NCI-H2029 treated with DMSO at 0.1 percent for 48 hours (cell line): ENCODE measurements at regions not wholly inside any gene's neighbourhood (a gene's known extent, or its start where the extent isn't known, plus 50 kb on each side); places are given as distances from the start of the nearest gene placed in this dataset.
A peak's percentile ranks its signal among the peaks of the same experiment; 100 is the strongest.

Experiments
- DNase-seq: peaks from one replicate; lab custom pipeline; 2025; lab: John Stamatoyannopoulos, UW

DNA sequence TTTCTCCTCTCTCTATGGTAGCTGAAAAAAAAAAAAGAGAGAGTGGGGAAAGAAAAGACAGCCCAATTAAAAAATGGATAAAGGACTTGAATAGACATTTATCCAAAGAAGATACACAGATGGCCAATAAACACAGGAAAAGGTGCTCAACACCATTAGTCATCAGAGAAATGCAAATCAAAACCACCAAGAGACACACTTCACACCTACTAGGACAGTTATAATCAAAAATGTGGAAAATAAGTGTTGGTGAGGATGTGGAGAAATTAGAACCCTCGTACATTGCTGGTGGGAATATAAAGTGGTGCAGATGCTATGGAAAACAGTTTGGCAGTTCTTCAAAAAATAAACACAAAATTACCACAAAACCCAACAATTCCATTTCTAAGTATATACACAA, 172.4 kb upstream of the GRIN2B start:
- DNase-seq = no peak

GRCh38 chr12:14156606-14157005, 175.2 kb upstream of the GRIN2B start:
- DNase-seq = no peak

GRCh38 chr12:14157088-14157747, 175.8 kb upstream of the GRIN2B start:
- no peak for DNase-seq

DNA sequence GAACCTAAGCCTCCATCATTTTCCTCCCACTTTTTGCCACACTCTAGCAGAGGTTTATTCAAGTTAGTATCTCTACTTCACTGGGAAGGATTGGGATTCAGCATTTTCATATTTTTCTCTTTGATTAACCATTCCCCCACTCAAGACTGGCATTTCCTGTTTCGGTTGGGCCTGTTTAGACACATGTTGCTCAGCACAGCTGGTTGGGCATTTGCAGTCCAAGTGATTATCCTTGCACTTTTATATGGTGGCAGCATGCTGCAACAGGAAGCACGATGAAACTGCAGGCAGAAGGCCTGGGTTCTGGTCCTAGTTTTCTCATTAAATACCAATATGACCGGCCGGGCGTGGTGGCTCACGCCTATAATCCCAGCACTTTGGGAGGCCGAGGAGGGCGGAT, 182.9 kb upstream of the GRIN2B start:
- DNase-seq = no peak

DNA sequence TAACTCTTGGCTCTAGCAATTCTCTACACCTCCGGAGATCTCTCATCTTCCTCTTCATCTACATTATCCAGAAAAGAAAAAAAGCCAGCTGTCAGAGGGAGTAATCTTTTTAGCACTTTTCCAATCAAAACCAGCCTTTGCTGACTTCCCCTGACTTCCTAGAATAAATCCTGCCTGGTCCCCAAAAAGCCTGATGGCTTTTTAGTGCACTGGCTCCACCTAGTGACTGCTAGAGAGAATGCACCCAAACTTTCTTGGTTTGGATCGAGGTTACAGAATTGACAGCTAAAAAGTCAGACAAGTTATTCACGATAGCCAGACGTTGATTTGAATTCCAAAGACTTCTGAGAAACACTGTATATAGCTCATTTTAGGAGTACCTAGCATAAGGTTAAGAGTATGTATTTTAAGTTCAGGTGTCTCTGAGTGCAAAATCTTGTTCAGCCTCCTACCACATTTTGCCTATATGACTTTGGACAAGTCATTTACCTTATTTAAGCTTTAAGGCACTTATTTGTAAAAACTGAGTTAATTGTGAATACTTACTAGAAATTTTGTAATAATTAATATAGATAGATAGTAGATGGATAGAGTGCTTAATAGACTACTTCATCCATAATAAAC, 185.7 kb upstream of the GRIN2B start:
- peak; percentile 25 for DNase-seq

GRCh38 chr12:14169281-14169680, 187.9 kb upstream of the GRIN2B start:
- DNase-seq = no peak

DNA sequence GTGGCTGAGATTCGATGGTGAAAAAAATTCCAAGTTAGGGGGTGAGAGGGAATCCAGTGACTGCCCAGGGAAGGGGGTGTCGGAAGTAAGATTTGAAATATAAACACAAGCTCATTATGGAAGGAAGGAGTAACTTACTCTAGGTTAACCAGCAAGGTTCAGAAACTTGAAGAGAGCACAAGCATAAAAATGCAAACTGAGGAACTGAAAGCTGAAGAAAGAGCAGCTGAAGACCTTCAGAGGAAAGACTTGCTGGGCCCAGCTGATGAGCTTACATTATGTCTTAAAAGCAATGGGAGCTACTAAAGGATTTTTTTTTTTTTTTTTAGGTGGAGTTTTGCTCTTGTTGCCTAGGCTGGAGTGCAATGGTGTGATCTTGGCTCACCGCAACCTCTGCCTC, 189.7 kb upstream of the GRIN2B start:
- DNase-seq = no peak

DNA sequence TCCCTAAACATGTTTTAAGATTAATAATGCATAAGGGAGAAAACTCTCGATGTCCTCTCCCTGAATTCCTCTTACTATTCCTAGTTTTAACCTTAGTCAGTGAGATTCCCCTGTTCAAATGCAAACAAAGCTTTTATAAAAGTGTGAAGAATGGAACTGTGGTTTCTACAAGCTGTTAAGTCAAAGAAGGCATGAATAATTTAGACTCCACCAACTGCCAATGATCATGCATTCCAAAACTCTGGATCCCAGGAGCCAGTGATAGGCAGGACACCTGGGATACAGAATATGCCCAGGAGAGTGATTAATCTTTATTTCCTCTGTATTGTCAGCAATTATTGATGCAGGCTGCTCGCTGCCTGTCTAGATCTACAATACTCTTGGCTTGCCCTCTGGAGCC, 190.3 kb upstream of the ATF7IP start:
- DNase-seq = no peak

- peak; percentile 29 for DNase-seq
These were observed 179.9 kb upstream of the ATF7IP start for GRCh38 chr12:14185427-14186192.

DNA sequence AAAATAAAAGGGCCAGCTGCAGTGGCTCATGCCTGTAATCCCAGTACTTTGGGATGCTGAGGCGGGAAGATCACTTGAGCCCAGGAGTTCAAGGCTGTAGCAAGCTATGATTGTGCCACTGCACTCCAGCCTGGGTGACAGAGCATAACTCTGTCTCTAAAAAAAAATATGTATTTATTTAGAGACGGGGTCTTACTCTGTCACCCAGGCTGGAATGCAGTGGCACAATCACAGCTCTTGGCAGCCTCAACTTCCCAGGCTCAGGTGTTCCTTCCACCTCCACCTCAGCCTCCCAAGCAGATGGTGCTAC, 179.3 kb upstream of the ATF7IP start:
- DNase-seq = no peak

DNA sequence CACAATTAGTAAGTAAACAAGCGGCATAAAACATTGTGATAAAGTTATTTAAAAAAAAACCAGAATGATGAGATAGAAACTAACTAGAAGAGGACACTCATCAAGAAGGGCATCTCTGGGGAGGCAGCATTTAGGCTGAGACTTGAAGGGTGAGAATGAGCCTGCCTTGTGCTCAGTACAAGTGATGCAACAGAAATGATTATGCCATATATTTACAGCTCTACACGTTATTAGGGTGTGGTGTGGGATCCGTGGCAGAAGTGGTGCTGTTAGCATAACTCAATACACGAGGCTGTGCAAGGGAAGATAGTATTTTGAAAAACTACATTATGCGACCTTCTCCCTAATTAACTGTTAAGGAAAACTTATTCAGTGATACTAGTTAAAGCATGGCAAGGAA, 178.5 kb upstream of the ATF7IP start:
- DNase-seq = no peak

DNA sequence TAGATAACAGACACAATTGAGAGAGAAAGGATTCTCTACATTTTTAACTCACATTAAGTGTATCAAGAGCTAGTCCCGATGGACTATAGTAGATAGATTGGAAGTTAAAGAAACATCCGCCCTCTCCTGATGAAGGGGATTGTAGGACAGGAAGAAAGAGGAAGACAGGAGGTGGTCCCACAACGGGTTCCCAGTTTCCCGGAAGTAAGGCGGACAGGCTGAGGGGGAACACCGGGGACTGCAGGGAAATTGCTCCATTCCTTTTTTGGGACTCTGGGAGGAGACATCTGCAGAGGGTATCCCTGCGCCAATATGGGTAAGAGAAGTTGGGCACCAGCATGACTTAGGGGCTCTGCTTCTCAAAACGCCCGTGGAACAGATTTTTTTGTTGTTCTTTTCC, 177.5 kb upstream of the ATF7IP start:
- DNase-seq = no peak

- no peak for DNase-seq
These were observed 176.7 kb upstream of the ATF7IP start for GRCh38 chr12:14188744-14189143.

DNA sequence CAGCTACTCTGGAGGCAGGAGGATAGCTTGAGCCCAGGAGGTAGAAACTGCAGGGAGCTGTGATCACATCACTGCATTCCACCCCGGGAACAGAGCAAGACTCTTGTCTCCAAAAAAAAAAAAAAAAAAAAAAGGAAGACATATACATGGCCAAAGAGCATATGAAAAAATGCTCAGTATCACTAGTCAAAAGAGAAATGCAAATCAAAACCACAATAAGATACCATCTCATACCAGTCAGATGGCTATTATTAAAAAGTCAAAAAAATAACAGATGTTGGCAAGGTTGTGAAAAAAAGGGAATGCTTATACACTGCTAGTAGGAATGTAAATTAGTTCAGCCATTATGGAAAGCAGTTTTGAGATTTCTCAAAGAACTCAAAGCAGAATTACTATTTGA, 174.8 kb upstream of the ATF7IP start:
- DNase-seq = no peak

- DNase-seq = no peak
These were observed 173.9 kb upstream of the ATF7IP start for GRCh38 chr12:14191612-14192011.

DNA sequence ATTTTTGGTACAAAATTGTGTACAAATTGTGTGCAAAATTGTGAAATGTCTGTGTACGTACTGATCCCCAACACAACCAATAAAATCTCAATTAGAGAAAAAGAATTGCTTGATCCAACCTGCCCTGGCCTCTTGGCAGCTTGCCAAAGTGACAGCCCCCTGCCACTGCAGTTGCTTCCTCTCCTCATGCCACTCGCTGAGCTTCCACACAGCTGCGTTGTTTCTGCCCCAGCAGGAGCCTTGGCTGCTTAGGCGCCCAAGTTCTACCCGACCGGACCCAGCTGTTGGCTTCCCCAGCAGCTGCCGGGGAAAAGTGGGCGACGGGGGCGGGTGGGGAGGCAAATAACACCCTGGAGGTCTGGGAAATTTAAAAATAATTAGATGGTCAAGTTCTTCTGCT, 171.8 kb upstream of the ATF7IP start:
- DNase-seq = no peak

- no peak for DNase-seq
These were observed 170.9 kb upstream of the ATF7IP start for GRCh38 chr12:14194572-14194971.

GRCh38 chr12:14199455-14200198, 165.9 kb upstream of the ATF7IP start:
- DNase-seq = no peak

GRCh38 chr12:14200598-14200997, 164.9 kb upstream of the ATF7IP start:
- DNase-seq = no peak

GRCh38 chr12:14201291-14201690, 164.2 kb upstream of the ATF7IP start:
- no peak for DNase-seq

DNA sequence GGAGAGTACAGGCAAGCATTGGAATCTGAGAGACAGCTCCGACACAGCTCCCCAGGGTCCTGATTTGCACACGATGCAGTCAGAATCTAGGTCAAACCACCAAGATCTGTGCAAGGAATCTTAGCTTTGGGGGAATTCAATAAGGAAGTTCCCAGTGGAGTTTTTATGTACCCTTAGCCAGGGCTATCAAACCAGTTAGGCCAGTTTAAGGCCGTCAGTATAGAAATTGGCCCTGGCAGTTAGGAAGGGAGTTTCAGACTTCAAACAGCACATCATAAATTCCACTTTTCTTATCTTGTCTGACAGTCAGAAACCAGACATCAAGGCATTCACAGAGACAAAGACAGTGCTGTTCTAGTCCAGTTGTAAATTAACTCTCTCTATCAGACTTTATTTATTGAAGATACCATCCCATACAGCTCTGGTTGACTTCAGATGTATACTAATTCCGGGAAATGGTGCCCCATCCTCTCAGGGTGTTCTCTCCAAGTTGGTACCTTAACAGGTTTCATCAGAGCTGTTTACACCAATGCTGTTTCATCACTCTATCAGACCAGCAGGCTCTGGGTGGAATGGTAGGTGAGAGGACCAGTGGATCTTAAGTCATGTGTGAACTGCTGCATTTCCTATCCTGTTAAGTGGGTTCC, 157.5 kb upstream of the ATF7IP start:
- DNase-seq = no peak

GRCh38 chr12:14211947-14212387, 153.5 kb upstream of the ATF7IP start:
- DNase-seq = no peak
